ENCODE measurements at regions not wholly inside any gene's neighbourhood (a gene's known extent, or its start where the extent isn't known, plus 50 kb on each side); places are given as distances from the start of the nearest gene placed in this dataset.
"Not testable (repeated sequence)": the region's sequence is repeated elsewhere in the genome, so short reads cannot be mapped to it uniquely, and the experiment has no call there.

GRCh38 chr1:181930187-181930586 lies 131.3 kb downstream of the ZNF648 start:
- no peak overlapping the region for H3K4me3 ChIP-seq

GRCh38 chr1:181926697-181927096 lies 134.8 kb downstream of the ZNF648 start:
- no peaks in the 10 kb centered on the region for H3K4me1 ChIP-seq
- H3K27me3 ChIP-seq: no peaks in the 10 kb centered on the region
- DNase-seq: no peak
- no peaks in the 10 kb centered on the region for H3K36me3 ChIP-seq
- H3K4me3 ChIP-seq: no peak overlapping the region
- no peaks in the 10 kb centered on the region for H3K9me3 ChIP-seq
- in situ Hi-C loops (cut with MboI; ENCODE audit: low pct_ligation_motif_present in 1 of 4, low pct_unique_long_range_greater_than_20kb in 1 of 4, low sequenced_read_pairs in 3 of 4): loop anchor here in 2 of 4 donors (25.0 kb wide), 1 partner anchor 439 kb away; the partner anchor contains the start of gene CACNA1E (in 2 of the 2)
- TF ChIP-seq POLR2A (IDR thresholded peaks at IDR 0.05): no peak
- TF ChIP-seq CTCF (IDR thresholded peaks at IDR 0.05): no peak
- TF ChIP-seq EP300 (IDR thresholded peaks at IDR 0.05; ENCODE audit: low read depth): no peak
- TF ChIP-seq POLR2AphosphoS5 (IDR thresholded peaks at IDR 0.05): no peak
- H3K27ac ChIP-seq: no peak overlapping the region
- intact Hi-C loops (cut with DNase I; ENCODE audit: low total_unique reads): no loop called here

More at GRCh38 chr1:181930187-181930586, 131.3 kb downstream of the ZNF648 start:
- intact Hi-C loops (cut with DNase I; ENCODE audit: low total_unique reads) (no loop called here), in situ Hi-C loops (cut with MboI; ENCODE audit: low pct_ligation_motif_present in 1 of 4, low pct_unique_long_range_greater_than_20kb in 1 of 4, low sequenced_read_pairs in 3 of 4) (loop anchor here in 2 of 4 donors (25.0 kb wide), 1 partner anchor 443 kb away; the partner anchor contains the start of gene CACNA1E (in 2 of the 2))
- Histone ChIP-seq H3K4me1 (no peaks in the 10 kb centered on the region), H3K27me3 (no peaks in the 10 kb centered on the region), H3K9me3 (no peaks in the 10 kb centered on the region), H3K27ac (no peak overlapping the region), H3K36me3 (no peaks in the 10 kb centered on the region)
- no peak for DNase-seq
- 82 to 83% methylated on average over 2 of the region's 2 CpGs for WGBS, 2 donors (ENCODE audit: low coverage in 1 of 2)
- no peak for TF ChIP-seq POLR2A (IDR thresholded peaks at IDR 0.05)

- H3K36me3 ChIP-seq; DNase-seq; H3K27me3 ChIP-seq; in situ Hi-C loops (cut with MboI; ENCODE audit: low pct_ligation_motif_present in 1 of 4, low pct_unique_long_range_greater_than_20kb in 1 of 4, low sequenced_read_pairs in 3 of 4); H3K4me1 ChIP-seq; H3K4me3 ChIP-seq; H3K9me3 ChIP-seq; H3K27ac ChIP-seq; intact Hi-C loops (cut with DNase I; ENCODE audit: low total_unique reads): not testable (repeated sequence)
- 86 to 92% methylated on average over 2 of the region's 2 CpGs for WGBS, 2 donors (ENCODE audit: low coverage in 1 of 2)
These were observed 137.5 kb downstream of the ZNF648 start for GRCh38 chr1:181924034-181924433.

GRCh38 chr1:181919542-181919941 lies 142.0 kb downstream of the ZNF648 start:
- no peaks in the 10 kb centered on the region for H3K9me3 ChIP-seq
- no peaks in the 10 kb centered on the region for H3K4me1 ChIP-seq
- WGBS, 2 donors (ENCODE audit: low coverage in 1 of 2): 74% methylated on average over 1 of the region's 1 CpG; no CpG with 5 or more reads in 1 of the 2 donors
- DNase-seq: no peak
- H3K27ac ChIP-seq: no peak overlapping the region
- intact Hi-C loops (cut with DNase I; ENCODE audit: low total_unique reads): no loop called here
- H3K27me3 ChIP-seq: no peaks in the 10 kb centered on the region
- in situ Hi-C loops (cut with MboI; ENCODE audit: low pct_ligation_motif_present in 1 of 4, low pct_unique_long_range_greater_than_20kb in 1 of 4, low sequenced_read_pairs in 3 of 4): no loop called here
- no peak overlapping the region for H3K4me3 ChIP-seq
- TF ChIP-seq EP300 (IDR thresholded peaks at IDR 0.05; ENCODE audit: low read depth) (no peak), POLR2AphosphoS5 (IDR thresholded peaks at IDR 0.05) (no peak), CTCF (IDR thresholded peaks at IDR 0.05) (no peak), POLR2A (IDR thresholded peaks at IDR 0.05) (no peak)
- no peaks in the 10 kb centered on the region for H3K36me3 ChIP-seq

GRCh38 chr1:181918880-181919525 lies 142.5 kb downstream of the ZNF648 start:
- no peak overlapping the region for H3K4me3 ChIP-seq
- DNase-seq: no peak
- in situ Hi-C loops (cut with MboI; ENCODE audit: low pct_ligation_motif_present in 1 of 4, low pct_unique_long_range_greater_than_20kb in 1 of 4, low sequenced_read_pairs in 3 of 4) (no loop called here), intact Hi-C loops (cut with DNase I; ENCODE audit: low total_unique reads) (no loop called here)
- H3K36me3 ChIP-seq: no peaks in the 10 kb centered on the region
- WGBS, 2 donors (ENCODE audit: low coverage in 1 of 2): 66 to 86% methylated on average over 2 to 7 of the region's 7 CpGs
- no peaks in the 10 kb centered on the region for H3K4me1 ChIP-seq
- no peaks in the 10 kb centered on the region for H3K27me3 ChIP-seq
- TF ChIP-seq EP300 (IDR thresholded peaks at IDR 0.05; ENCODE audit: low read depth): no peak
- no peak for TF ChIP-seq CTCF (IDR thresholded peaks at IDR 0.05)
- no peak for TF ChIP-seq POLR2AphosphoS5 (IDR thresholded peaks at IDR 0.05)
- no peak for TF ChIP-seq POLR2A (IDR thresholded peaks at IDR 0.05)
- H3K9me3 ChIP-seq: no peaks in the 10 kb centered on the region
- no peak overlapping the region for H3K27ac ChIP-seq

All from transverse colon (tissue), 4 donors.